Motor neuron (in vitro differentiated cells): ENCODE measurements at regions not wholly inside any gene's neighbourhood (a gene's known extent, or its start where the extent isn't known, plus 50 kb on each side); places are given as distances from the start of the nearest gene placed in this dataset.

Experiments
- ATAC-seq, 8 experiments: fragments of 200-7000 bp; cut with Tn5 transposase; replicated peaks in 6 of 8; 2 replicates each; pipeline ENCODE4 v1.8.0; 2021; ENCODE audit warnings: mild to moderate bottlenecking in 8 of 8, moderate library complexity in 8 of 8
- H3K27ac ChIP-seq, 2 donors: fragments of 250-450 bp; sonication (Bioruptor Pico); 2 replicates each; pipeline ENCODE4 v1.9.0; 2021; ENCODE audit warnings: antibody characterized with exemption in 2 of 2, mild to moderate bottlenecking in 2 of 2, moderate library complexity in 1 of 2
- H3K4me1 ChIP-seq, 2 donors: fragments of 250-450 bp; sonication (Bioruptor Pico); replicated peaks in 1 of 2; 2 replicates each; pipeline ENCODE4 v1.6.1; 2021; ENCODE audit warnings: antibody characterized with exemption in 2 of 2, mild to moderate bottlenecking in 2 of 2, moderate library complexity in 1 of 2
- H3K4me3 ChIP-seq, 5 donors: fragments of 250-450 bp; sonication (Bioruptor Pico); 2 replicates each; pipeline ENCODE4 v1.9.0; 2021; ENCODE audit warnings: antibody characterized with exemption in 5 of 5, mild to moderate bottlenecking in 5 of 5, moderate library complexity in 4 of 5
- WGBS, 10 experiments: fragments of 450-650 bp; shearing (Covaris generic); methylation state at CpG; one replicate each; pipeline ENCODE4 v1.0.0; 2022; 5-methylcytosine and 5-hydroxymethylcytosine counted together
- in situ Hi-C, 9 experiments: fragments of 400-800 bp; cut with MboI; loops; one replicate each; pipeline ENCODE4 v1.15.0; 2021; ENCODE audit warnings: low sequenced_read_pairs in 9 of 9, low pct_unique_long_range_greater_than_20kb in 2 of 9; ENCODE audit not compliant: unreplicated experiment in 9 of 9

GRCh38 chr13:105465745-105466144 is 1069.7 kb downstream of the EFNB2 start, which contains the start of gene DAOA:
TSS of gene DAOA (plus strand) at chr13:105466045.
- Histone ChIP-seq H3K4me1 (no peaks in the 10 kb centered on the region), H3K27ac (no peak within 1 kb of the TSS), H3K4me3 (no peak within 1 kb of the TSS)
- no peak for ATAC-seq
- WGBS, 10 experiments: 0 to 100% (median 68%) methylated on average over 1 of the region's 1 CpG
- in situ Hi-C loops: no loop called here

GRCh38 chr13:105465251-105465650 is 1070.2 kb downstream of the EFNB2 start:
- no peak overlapping the region for H3K4me3 ChIP-seq
- in situ Hi-C loops: no loop called here
- H3K4me1 ChIP-seq: no peaks in the 10 kb centered on the region
- no peak for ATAC-seq
- no peak overlapping the region for H3K27ac ChIP-seq

- Histone ChIP-seq H3K4me1 (no peaks in the 10 kb centered on the region), H3K27ac (no peak overlapping the region), H3K4me3 (no peak overlapping the region)
- WGBS, 10 experiments: 0 to 100% (median 82%) methylated on average over 1 of the region's 1 CpG; no CpG with 5 or more reads in 3 of the 10 experiments
- in situ Hi-C loops: no loop called here
- ATAC-seq: no peak
These were observed 1071.2 kb downstream of the EFNB2 start for GRCh38 chr13:105464249-105464648.

- in situ Hi-C loops: no loop called here
- WGBS, 10 experiments: 0 to 100% (median 84%) methylated on average over 1 to 2 of the region's 2 CpGs
- ATAC-seq: no peak
These were observed 1072.4 kb downstream of the EFNB2 start for GRCh38 chr13:105463011-105463501.

GRCh38 chr13:105462098-105462497 is 1073.4 kb downstream of the EFNB2 start:
- in situ Hi-C loops: no loop called here
- Histone ChIP-seq H3K4me3 (no peak overlapping the region), H3K4me1 (no peaks in the 10 kb centered on the region), H3K27ac (no peak overlapping the region)
- WGBS, 10 experiments: 0 to 94% (median 57%) methylated on average over 1 to 5 of the region's 5 CpGs; no CpG with 5 or more reads in 1 of the 10 experiments
- ATAC-seq: no peak

More at GRCh38 chr13:105463011-105463501, 1072.4 kb downstream of the EFNB2 start:
- H3K4me1 ChIP-seq: no peaks in the 10 kb centered on the region
- no peak overlapping the region for H3K27ac ChIP-seq
- no peak overlapping the region for H3K4me3 ChIP-seq

- H3K27ac ChIP-seq: no peak overlapping the region
- H3K4me3 ChIP-seq: no peak overlapping the region
- no peaks in the 10 kb centered on the region for H3K4me1 ChIP-seq
- in situ Hi-C loops: no loop called here
- ATAC-seq: no peak
- 50 to 100% (median 88%) methylated on average over 1 to 2 of the region's 2 CpGs; no CpG with 5 or more reads in 1 of the 10 experiments for WGBS, 10 experiments
These were observed 1082.6 kb downstream of the EFNB2 start for GRCh38 chr13:105452895-105453294.

- in situ Hi-C loops: no loop called here
- H3K27ac ChIP-seq: no peak overlapping the region
- 32 to 77% (median 65%) methylated on average over 1 to 4 of the region's 4 CpGs; no CpG with 5 or more reads in 1 of the 10 experiments for WGBS, 10 experiments
- ATAC-seq: no peak
- H3K4me1 ChIP-seq: no peaks in the 10 kb centered on the region
- H3K4me3 ChIP-seq: no peak overlapping the region
These were observed 1084.7 kb downstream of the EFNB2 start for GRCh38 chr13:105450784-105451183.

GRCh38 chr13:105448811-105449210 is 1086.7 kb downstream of the EFNB2 start:
- Histone ChIP-seq H3K4me3 (no peak overlapping the region), H3K4me1 (no peaks in the 10 kb centered on the region), H3K27ac (no peak overlapping the region)
- no peak for ATAC-seq
- in situ Hi-C loops: no loop called here
- 17 to 100% (median 100%) methylated on average over 1 of the region's 1 CpG; no CpG with 5 or more reads in 2 of the 10 experiments for WGBS, 10 experiments

GRCh38 chr13:105446197-105446596 is 1089.3 kb downstream of the EFNB2 start:
- Histone ChIP-seq H3K4me3 (no peak overlapping the region), H3K4me1 (no peaks in the 10 kb centered on the region), H3K27ac (no peak overlapping the region)
- in situ Hi-C loops: no loop called here
- 23 to 100% (median 88%) methylated on average over 1 to 4 of the region's 4 CpGs for WGBS, 10 experiments
- no peak for ATAC-seq

- Histone ChIP-seq H3K27ac (no peak overlapping the region), H3K4me1 (no peaks in the 10 kb centered on the region), H3K4me3 (no peak overlapping the region)
- no peak for ATAC-seq
- WGBS, 10 experiments: 0 to 100% (median 59%) methylated on average over 1 to 4 of the region's 4 CpGs; no CpG with 5 or more reads in 1 of the 10 experiments
- in situ Hi-C loops: no loop called here
These were observed 1089.7 kb downstream of the EFNB2 start for GRCh38 chr13:105445796-105446195.

GRCh38 chr13:105442949-105443699 is 1092.3 kb downstream of the EFNB2 start:
- WGBS, 10 experiments: 0 to 100% (median 80%) methylated on average over 1 to 3 of the region's 3 CpGs; no CpG with 5 or more reads in 1 of the 10 experiments
- in situ Hi-C loops: no loop called here
- peak in 4 of 8 experiments; percentile 38 to 99 (median 90) for ATAC-seq
- Histone ChIP-seq H3K4me3 (no peak overlapping the region), H3K4me1 (no peaks in the 10 kb centered on the region), H3K27ac (no peak overlapping the region)

GRCh38 chr13:105442040-105442439 is 1093.4 kb downstream of the EFNB2 start:
- WGBS, 10 experiments: 22 to 100% (median 93%) methylated on average over 1 to 3 of the region's 3 CpGs
- Histone ChIP-seq H3K27ac (no peak overlapping the region), H3K4me3 (no peak overlapping the region), H3K4me1 (no peaks in the 10 kb centered on the region)
- in situ Hi-C loops: no loop called here
- ATAC-seq: no peak

- in situ Hi-C loops: no loop called here
- Histone ChIP-seq H3K4me1 (no peaks in the 10 kb centered on the region), H3K27ac (no peak overlapping the region), H3K4me3 (no peak overlapping the region)
- 23 to 93% (median 82%) methylated on average over 3 to 9 of the region's 9 CpGs for WGBS, 10 experiments
- peak in 5 of 8 experiments; percentile 35 to 68 (median 49) for ATAC-seq
These were observed 1094.3 kb downstream of the EFNB2 start for GRCh38 chr13:105441051-105441750.
